OCI-LY7 (cell line): ENCODE measurements at regions not wholly inside any gene's neighbourhood (a gene's known extent, or its start where the extent isn't known, plus 50 kb on each side); places are given as distances from the start of the nearest gene placed in this dataset.

Source experiments
- EZH2phosphoT487 ChIP-seq: fragments of 200-600 bp; sonication (generic); IDR thresholded peaks from 2 replicates; pipeline ENCODE4 v1.6.1; 2018; ENCODE audit warnings: low read depth, borderline replicate concordance, mild to moderate bottlenecking, mixed run types, antibody characterized with exemption, low read length, moderate library complexity, mixed read lengths
- TF ChIP-seq, protein P1 (sequence below): fragments of 200-600 bp; sonication (generic); conservative IDR thresholded peaks from 2 replicates; pipeline ENCODE4 v1.5.1; 2014; ENCODE audit warnings: mild to moderate bottlenecking, antibody characterized with exemption, low read length, moderate library complexity, mixed read lengths

DNA sequence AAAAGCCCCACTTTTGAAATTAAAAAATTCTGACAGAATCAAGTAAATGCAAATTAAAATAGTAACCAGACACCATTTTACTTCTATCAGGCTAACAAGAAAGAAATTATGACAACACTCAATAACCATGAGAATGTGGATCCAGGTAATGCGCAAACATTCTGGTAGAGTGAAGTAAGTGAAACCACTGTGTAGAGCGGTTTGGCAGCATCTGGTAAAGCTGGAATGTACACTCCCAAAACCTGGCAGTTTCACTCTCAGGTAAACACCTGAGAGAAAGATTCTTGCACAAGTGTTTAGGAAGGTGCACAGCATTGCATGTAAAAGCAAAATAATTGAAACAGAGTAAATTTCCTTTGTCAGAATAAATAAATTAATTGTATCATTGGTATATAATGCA is 81.8 kb downstream of the TRIML1 start:
- TF ChIP-seq, protein P1, sequence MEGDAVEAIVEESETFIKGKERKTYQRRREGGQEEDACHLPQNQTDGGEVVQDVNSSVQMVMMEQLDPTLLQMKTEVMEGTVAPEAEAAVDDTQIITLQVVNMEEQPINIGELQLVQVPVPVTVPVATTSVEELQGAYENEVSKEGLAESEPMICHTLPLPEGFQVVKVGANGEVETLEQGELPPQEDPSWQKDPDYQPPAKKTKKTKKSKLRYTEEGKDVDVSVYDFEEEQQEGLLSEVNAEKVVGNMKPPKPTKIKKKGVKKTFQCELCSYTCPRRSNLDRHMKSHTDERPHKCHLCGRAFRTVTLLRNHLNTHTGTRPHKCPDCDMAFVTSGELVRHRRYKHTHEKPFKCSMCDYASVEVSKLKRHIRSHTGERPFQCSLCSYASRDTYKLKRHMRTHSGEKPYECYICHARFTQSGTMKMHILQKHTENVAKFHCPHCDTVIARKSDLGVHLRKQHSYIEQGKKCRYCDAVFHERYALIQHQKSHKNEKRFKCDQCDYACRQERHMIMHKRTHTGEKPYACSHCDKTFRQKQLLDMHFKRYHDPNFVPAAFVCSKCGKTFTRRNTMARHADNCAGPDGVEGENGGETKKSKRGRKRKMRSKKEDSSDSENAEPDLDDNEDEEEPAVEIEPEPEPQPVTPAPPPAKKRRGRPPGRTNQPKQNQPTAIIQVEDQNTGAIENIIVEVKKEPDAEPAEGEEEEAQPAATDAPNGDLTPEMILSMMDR = no peak
- TF ChIP-seq EZH2phosphoT487 = no peak
